NCI-H2029 treated with DMSO at 0.1 percent for 48 hours (cell line): ENCODE measurements at regions not wholly inside any gene's neighbourhood (a gene's known extent, or its start where the extent isn't known, plus 50 kb on each side); places are given as distances from the start of the nearest gene placed in this dataset.
"Not testable (repeated sequence)": the region's sequence is repeated elsewhere in the genome, so short reads cannot be mapped to it uniquely, and the experiment has no call there.

ENCODE experiments used
- DNase-seq: peaks from one replicate; lab custom pipeline; 2025; lab: John Stamatoyannopoulos, UW

GRCh38 chr17:33837281-33837680, 417.8 kb upstream of the CCL2 start:
- DNase-seq, result no peak

DNA sequence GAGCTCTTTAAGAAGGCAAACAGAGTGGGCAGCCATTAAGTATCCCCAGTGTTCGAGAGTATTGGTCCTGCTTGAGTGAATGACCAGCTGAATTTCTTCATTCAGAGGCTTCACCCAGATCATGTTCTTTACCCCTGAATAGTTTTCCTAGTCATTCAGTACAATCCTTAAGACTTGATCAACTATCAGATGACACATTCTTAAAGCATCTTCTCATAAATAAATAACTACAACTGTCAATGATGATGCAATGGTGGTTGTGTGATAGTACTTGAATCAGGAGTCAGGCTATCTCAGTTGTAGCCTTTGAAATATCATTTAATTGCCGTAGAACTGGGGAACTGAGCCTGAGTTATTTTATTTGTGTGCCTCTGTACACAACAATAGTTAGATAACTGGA, 416.8 kb upstream of the CCL2 start:
- DNase-seq, result no peak

DNA sequence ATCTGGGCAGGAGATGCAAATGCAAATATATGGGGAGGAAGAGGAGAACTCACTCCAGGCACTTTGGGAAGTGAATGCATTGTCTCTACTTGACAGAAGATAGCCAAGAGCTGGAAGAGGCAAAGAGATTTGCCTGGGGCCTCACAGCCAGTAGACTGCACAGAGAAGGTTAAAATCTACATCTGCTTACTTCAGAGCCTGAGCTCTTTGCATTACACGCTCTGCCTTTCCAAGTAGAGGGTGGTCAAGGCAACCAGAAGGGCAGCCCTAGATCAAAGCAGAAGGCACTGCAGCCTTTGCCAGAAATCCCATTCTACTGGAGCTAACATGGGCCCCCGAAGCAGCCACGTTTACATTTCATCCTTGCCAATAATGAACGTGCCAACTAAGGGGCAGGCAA, 407.2 kb upstream of the CCL2 start:
- DNase-seq, result no peak

- no peak for DNase-seq
Observed at GRCh38 chr17:33848433-33848832, 406.7 kb upstream of the CCL2 start.

DNA sequence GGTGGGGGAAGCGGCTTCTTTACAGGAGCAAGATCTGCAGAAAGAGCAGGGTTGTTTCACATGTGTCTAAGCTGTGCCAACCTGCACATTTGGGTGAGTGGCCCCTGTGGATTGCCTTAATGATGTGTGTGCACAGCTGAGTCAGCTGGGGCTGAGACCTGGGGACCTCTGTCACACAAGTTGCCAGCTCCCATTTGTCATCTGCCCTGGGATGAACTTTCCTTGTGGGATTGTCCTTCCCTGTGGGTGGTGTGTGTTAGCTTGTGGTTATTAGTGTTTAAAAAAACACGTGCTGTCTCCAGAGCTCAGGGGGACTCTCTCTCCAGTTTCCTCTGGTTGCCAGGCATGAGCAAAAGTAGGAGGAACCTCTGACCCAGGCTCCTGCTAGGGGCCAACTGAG, 400.5 kb upstream of the CCL2 start:
- DNase-seq, result no peak

DNA sequence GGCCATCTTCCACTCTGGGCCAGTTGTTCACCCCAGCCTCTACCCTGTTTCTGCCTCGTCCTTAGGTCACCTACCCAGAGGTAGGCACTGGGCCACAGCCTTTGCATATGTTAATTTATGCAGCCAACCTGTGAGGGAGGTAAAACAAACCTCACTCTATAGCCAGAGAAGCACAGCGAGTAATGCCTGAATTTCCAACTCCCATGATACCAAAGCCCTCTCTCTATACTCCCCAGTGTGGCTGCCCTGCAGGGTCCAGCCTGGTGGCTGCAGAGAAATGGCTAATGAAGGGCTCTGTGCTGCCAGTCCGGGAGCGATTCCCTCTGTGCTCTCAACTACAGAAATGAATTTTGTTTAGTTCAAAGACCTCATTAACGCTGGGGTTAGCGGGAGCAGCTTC, 397.0 kb upstream of the CCL2 start:
- DNase-seq, result no peak

- no peak for DNase-seq
Observed at GRCh38 chr17:33858682-33859081, 396.4 kb upstream of the CCL2 start.

DNA sequence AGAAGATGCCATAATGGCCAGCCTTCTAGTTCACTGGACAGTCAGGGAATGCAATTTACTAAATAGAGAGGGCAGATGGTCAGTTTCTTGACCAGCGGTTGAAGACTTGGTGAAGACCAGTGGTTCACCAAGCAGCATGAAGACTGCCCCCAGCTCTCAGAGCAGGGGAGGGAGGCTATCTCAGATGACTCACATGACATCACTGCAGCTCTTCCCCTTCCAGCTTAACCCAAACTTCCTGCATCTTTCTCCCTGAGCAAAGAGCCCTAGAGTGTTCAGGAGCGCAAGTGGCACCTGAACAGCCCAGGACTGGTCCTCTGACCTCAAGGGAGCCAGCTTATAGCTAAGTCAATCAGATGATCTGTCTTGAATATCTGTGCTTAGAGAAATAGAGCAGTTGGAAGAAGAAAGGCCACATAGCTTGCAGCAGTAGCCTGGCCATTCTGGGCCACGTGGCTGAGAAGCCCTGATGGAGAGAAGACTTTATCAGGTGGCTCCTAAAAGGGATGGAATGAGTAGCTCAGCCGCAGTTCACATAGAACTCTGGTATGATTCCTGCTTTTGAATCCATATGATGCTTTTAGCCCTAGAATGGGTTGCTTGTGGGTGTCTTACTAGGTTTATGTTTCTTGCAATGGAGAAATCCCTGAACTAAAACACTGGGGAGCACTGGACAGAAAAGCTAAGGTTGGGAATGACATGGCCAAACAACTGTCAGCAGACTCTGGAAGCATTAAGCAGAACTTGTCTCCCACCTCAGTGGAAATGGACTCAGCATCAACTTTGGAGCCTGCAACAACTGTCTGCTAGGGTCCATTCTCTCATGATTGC, 392.1 kb upstream of the CCL2 start:
- no peak for DNase-seq

DNA sequence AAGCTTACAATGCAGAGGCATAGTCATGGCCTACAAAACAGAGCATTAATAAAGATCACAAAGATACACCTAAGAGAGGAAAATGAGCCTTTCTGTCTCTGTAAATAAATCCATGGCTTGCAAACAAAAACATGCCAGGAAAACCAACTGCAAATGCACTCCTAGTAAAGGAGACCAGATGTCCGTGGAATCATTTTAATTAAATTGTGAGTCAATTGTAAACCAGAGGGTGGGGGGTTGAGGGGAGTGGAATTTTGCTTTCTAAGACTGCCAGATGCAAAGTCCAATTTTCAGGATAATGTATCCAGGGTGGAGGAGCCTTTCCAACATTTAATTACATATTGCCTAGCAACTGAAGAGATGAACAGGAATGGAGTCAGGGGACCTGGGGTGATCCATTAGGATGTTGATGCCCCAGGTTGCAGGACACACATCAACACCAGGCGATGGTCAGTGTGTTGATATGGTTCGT, 390.3 kb upstream of the CCL2 start:
- DNase-seq, result no peak

- DNase-seq, result no peak
Observed at GRCh38 chr17:33868899-33869298, 386.2 kb upstream of the CCL2 start.

GRCh38 chr17:33870936-33871335, 384.1 kb upstream of the CCL2 start:
- no peak for DNase-seq

DNA sequence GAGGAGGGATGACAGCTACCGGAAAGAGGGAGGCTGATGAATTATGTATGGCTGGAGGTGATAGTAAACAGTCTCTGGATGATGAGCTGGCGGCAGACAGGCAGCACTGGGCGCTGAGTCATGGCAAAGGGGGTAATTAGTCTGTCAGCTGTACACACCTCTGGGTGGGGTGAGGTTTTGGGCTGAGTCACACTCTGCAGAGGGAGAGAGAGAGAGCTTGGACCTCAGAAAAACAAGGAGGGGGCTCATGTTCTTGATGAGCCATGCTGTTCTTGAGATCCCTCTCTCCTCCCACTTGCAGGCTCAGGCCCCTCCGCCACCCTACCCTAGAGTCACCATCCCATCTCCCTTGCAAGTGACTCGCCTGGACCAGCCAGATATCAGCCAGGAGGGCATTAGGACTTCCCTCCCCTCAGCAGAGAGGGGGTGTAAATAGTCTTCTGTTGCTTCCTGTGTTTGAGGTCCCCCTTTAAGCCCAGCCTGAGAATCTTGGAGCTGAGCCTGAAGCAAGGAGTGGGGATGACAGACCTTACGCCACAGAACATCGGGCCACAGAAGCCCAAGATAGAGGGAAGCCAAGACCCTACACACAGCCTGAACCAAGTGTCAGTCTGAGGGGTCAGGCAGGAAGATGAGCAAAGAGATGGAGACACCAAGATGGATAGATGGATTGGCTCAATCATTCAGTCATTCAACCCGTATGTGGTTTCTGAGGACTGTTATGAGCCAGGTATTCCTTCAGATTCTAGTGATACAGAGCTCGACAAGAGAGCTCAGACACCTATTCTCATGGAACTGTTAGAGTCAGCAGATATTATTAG, 383.2 kb upstream of the CCL2 start:
- no peak for DNase-seq

DNA sequence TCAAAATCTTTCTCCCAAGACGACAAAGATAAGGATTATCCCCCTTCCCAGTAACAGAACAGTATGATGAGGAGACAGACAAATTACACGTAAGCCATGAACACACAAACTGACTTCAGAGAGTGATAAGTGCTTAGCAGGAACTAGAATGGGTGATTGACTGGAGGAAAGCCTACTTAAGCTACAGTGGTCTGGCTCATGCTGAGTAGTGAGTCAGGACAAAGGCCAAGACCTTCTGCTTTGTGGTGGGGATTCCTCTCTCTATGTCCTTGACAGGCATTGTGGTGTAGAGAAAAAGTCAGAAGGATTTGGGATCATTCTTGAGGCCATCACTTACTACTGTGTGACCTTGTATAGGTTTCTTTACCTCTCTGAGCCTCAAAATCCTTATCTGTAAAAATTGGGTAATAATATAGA, 381.9 kb upstream of the CCL2 start:
- no peak for DNase-seq

- DNase-seq, result no peak
Observed at GRCh38 chr17:33874617-33875060, 380.4 kb upstream of the CCL2 start.

GRCh38 chr17:33875973-33876372, 379.1 kb upstream of the CCL2 start:
- DNase-seq, result no peak

DNA sequence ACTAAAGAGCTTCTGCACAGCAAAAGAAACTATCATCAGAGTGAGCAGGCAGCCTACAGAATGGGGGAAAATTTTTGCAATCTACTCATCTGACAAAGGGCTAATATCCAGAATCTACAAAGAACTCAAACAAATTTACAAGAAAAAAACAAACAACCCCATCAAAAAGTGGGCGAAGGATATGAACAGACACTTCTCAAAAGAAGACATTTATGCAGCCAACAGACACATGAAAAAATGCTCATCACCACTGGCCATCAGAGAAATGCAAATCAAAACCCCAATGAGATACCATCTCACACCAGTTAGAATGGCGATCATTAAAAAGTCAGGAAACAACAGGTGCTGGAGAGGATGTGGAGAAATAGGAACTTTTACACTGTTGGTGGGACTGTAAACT, 372.8 kb upstream of the CCL2 start:
- not testable (repeated sequence) for DNase-seq

- DNase-seq, result not testable (repeated sequence)
Observed at GRCh38 chr17:33882677-33883076, 372.4 kb upstream of the CCL2 start.

DNA sequence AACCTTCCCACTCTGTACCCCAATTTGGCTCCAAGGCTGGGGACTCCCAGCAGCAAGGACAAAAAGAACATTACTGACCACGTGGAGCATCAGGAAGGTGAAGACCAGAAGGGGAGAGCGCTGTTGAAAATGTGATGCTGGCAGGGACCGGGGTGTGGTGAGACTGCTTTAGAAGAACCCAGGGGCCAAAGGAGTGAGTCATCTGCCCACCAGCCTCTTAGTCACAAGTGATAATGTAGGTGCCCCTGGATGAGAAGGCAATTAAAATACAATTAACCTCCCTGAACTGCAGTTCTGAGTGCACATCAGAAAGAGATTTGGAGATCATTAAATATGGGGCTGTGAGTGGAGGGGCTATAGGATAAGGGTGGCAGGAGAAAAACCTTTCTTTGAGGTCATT, 366.6 kb upstream of the CCL2 start:
- no peak for DNase-seq

DNA sequence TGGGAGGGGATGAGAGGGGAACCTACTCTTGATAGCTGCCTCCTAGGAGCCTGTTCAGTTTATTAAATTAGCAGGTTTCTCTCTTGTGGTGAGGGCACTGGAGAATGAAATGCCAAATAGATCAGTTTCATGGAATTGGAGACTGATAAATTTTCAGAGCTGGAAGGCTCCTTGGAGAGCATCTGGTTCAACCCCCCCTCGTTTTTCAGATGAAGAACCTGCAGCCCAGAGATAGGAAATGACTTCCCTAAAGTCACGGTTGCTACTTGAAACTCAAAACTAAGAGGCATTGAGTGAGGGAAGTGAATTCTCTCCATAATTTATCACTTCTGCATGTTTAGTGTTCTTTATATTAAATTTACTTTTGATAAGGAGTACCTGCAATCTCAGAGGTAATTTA, 366.0 kb upstream of the CCL2 start:
- DNase-seq, result no peak

DNA sequence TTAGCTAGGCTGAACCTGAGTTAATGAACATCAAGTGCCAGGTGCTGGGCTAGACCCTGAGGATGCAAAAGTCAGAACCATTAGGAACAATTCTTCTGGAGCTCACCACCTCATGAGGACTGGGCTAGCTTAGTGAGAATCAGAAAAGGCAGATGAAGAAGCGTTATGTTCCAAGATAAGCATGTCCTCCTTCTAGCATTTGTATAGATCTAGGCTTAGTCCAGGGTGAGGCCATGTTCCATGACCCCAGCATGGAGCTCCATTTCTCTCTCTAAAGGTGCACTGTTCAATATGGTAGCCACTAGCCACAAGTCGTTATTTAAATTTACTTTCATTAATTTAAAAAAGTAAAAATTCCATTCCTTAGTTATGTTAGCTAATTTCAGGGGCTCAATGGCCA, 365.3 kb upstream of the CCL2 start:
- DNase-seq, result no peak

- no peak for DNase-seq
Observed at GRCh38 chr17:33892717-33893591, 362.1 kb upstream of the CCL2 start.

DNA sequence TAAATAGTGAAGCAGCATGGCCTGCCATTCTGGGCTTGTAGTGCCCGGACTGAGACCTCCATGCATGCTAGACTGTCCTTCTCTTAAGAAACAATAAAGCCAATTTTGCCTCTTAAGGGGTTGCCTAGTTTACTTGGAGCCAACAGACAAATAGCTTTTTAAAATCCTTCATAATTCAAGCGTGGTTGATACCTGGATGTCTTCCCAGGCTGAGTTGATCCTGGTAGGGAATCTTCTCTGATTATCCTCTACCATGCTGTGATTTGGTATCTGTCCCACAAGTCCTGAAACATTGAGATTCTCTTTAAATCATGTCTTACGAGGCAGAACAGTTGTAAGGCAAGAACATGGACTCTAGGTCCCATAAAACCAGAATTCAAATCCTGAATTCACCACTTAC, 359.6 kb upstream of the CCL2 start:
- no peak for DNase-seq
